ENCODE measurements at regions not wholly inside any gene's neighbourhood (a gene's known extent, or its start where the extent isn't known, plus 50 kb on each side); places are given as distances from the start of the nearest gene placed in this dataset.

- ChIA-PET POLR2A (ENCODE audit: partially characterized antibody) (no interaction called here), CTCF (ENCODE audit: partially characterized antibody) (interaction anchor here (0.8 kb wide), 1 partner anchor 348 kb away, joined by 3 read pairs; no protein-coding TSS in a partner anchor)
- Histone ChIP-seq H3K79me1 (ENCODE audit: low read depth, low read length) (no peaks in the 10 kb centered on the region), H3K4me2 (ENCODE audit: insufficient read depth in 1 of 2, low read depth in 2 of 2, low read length in 2 of 2) (no peak overlapping the region), H3K14ac (ENCODE audit: insufficient read length) (no peak overlapping the region), H3K27me3 (replicated peaks in 1 of 4; ENCODE audit: control insufficient read depth in 3 of 4, extremely low read depth in 1 of 4, insufficient read depth in 3 of 4, low read length in 3 of 4) (no peaks in the 10 kb centered on the region; a peak in 1 of 7 replicates), H3K27ac (ENCODE audit: low read depth, low read length) (no peak overlapping the region), H2BK20ac (ENCODE audit: low read length) (no peak overlapping the region), H4K5ac (ENCODE audit: insufficient read length, low read depth, low read length) (no peak overlapping the region), H3K23ac (ENCODE audit: insufficient read length) (no peak overlapping the region), H2BK12ac (ENCODE audit: low read depth, low read length) (no peak overlapping the region), H3K79me2 (ENCODE audit: control insufficient read depth in 1 of 2, insufficient read depth in 2 of 2, low read length in 2 of 2) (no peaks in the 10 kb centered on the region), H4K8ac (ENCODE audit: extremely low read depth, insufficient read depth, low read length) (no peak overlapping the region), H3K56ac (replicated peaks; ENCODE audit: insufficient read length, low read depth, low read length) (no peak overlapping the region), H2AFZ (ENCODE audit: low read length) (no peak overlapping the region), H3K18ac (ENCODE audit: extremely low read depth, low read length) (no peak overlapping the region), H2BK15ac (ENCODE audit: low read length) (no peak overlapping the region), H2AK5ac (ENCODE audit: low read depth, low read length) (no peak overlapping the region), H2BK5ac (ENCODE audit: low read depth, low read length) (no peak overlapping the region), H2BK120ac (replicated peaks; ENCODE audit: low read depth, low read length) (no peak overlapping the region), H3K9ac (replicated peaks in 1 of 4; ENCODE audit: extremely low read depth in 1 of 4, low read depth in 3 of 4, low read length in 3 of 4) (no peak overlapping the region), H3K4ac (replicated peaks; ENCODE audit: insufficient read length, low read depth, low read length) (no peak overlapping the region), H3K4me1 (replicated peaks in 1 of 4; ENCODE audit: control insufficient read depth in 3 of 4, insufficient read depth in 4 of 4, low read length in 3 of 4) (no peaks in the 10 kb centered on the region), H4K91ac (replicated peaks; ENCODE audit: insufficient read length, low read length) (no peak overlapping the region), H3K4me3 (ENCODE audit: extremely low read depth in 1 of 4, insufficient read depth in 2 of 4, low read depth in 3 of 4, low read length in 4 of 4) (no peak overlapping the region), H4K20me1 (replicated peaks in 1 of 2; ENCODE audit: control insufficient read depth in 1 of 2, insufficient read depth in 2 of 2, low read length in 2 of 2) (no peaks in the 10 kb centered on the region), H3K36me3 (ENCODE audit: control insufficient read depth in 2 of 4, insufficient read depth in 4 of 4, low read length in 3 of 4) (no peaks in the 10 kb centered on the region), H3K23me2 (ENCODE audit: low read depth, low read length) (no peaks in the 10 kb centered on the region; the same call in 1 of the 2 replicates), H3K9me3 (ENCODE audit: insufficient read depth in 2 of 2, low read depth in 1 of 2, low read length in 1 of 2) (no peaks in the 10 kb centered on the region)
- FAIRE-seq, result no peak
- WGBS, 2 experiments (ENCODE audit: extremely low coverage in 1 of 2, insufficient coverage in 1 of 2, insufficient read length in 1 of 2, insufficient replicate concordance in 2 of 2, low coverage in 1 of 2, low lambda C conversion rate in 2 of 2, missing lambda C conversion rate in 1 of 2), result 78% methylated on average over 1 of the region's 1 CpG; no CpG with 5 or more reads in 1 of the 2 experiments
- TF ChIP-seq ASH2L (IDR thresholded peaks at IDR 0.05; ENCODE audit: low read length) (no peak), TAF7 (optimal IDR thresholded peaks at IDR 0.05; ENCODE audit: borderline replicate concordance, low read depth, low read length) (no peak), KDM1A (IDR thresholded peaks at IDR 0.05; ENCODE audit: borderline replicate concordance, low read length) (no peak), TEAD4 (IDR thresholded peaks at IDR 0.05; ENCODE audit: low read depth, low read length) (no peak), TAF1 (IDR thresholded peaks at IDR 0.05; ENCODE audit: low read depth, low read length) (no peak), MAX (IDR thresholded peaks at IDR 0.05) (no peak), GTF2F1 (IDR thresholded peaks at IDR 0.05; ENCODE audit: borderline replicate concordance, low read depth, low read length) (no peak)
- DNase-seq (ENCODE audit: low read depth in 1 of 2, low spot score in 2 of 2), result no peak
Measured at GRCh38 chr20:52332230-52332629, 140.7 kb upstream of the ZFP64 start.

Measured in H1 (cell line).